HepG2 (cell line): ENCODE measurements at regions not wholly inside any gene's neighbourhood (a gene's known extent, or its start where the extent isn't known, plus 50 kb on each side); places are given as distances from the start of the nearest gene placed in this dataset.

ENCODE experiments used
- ATAC-seq: fragments of 200-7000 bp; cut with Tn5 transposase; 3 replicates; pipeline ENCODE4 v1.9.1; 2020; ENCODE audit warnings: mild to moderate bottlenecking, moderate library complexity
- BruUV-seq: library from RNA; stranded (reverse); fragments of 400-500 nt; replicated peaks from 2 replicates; lab custom pipeline; 2021; lab: Mats Ljungman, UMichigan
- CTCF ChIA-PET: fragments of 300-600 bp; formaldehyde crosslinking; extraction: SDS; loops from one replicate; lab custom pipeline; 2021; ENCODE audit warnings: low total read pairs, inconsistent platforms, low intra/inter-chr PET ratio; lab: Yijun Ruan, JAX
- POLR2A ChIA-PET: fragments of 350-600 bp; sonication (Branson Sonifier 250); formaldehyde crosslinking; loops from one replicate; lab custom pipeline; 2020; ENCODE audit warnings: antibody characterized with exemption, inconsistent platforms; lab: Yijun Ruan, JAX
- DNase-seq: peaks from one replicate; pipeline ENCODE4 v3.0.0-alpha.2; 2015; ENCODE audit warnings: low spot score
- FAIRE-seq: peaks from 3 replicates; lab custom pipeline; 2011; peaks lifted over from hg19 to GRCh38; lab: Jason Lieb, UNC
- H2AFZ ChIP-seq: one replicate; pipeline ENCODE4 v1.6.1; 2011; ENCODE audit warnings: low read length, inconsistent platforms
- H3K27ac ChIP-seq: fragments of 300-600 bp; 3 replicates; pipeline ENCODE4 v1.8.0; 2011; ENCODE audit warnings: mixed run types, mild to moderate bottlenecking, mixed read lengths, low read length, inconsistent platforms; ENCODE audit not compliant: insufficient read depth; ENCODE audit errors: extremely low read length
- H3K27me3 ChIP-seq, 2 experiments: fragments of 200-600 bp in 1 of 2; 2 replicates in 1 of 2; 3 replicates in 1 of 2; pipeline versions ENCODE4 v1.6.0 to v1.8.0; 2011; ENCODE audit warnings: low read length in 2 of 2, mild to moderate bottlenecking in 2 of 2, moderate library complexity in 2 of 2, inconsistent platforms in 1 of 2; ENCODE audit not compliant: insufficient read depth in 2 of 2, control insufficient read depth in 1 of 2
- H3K36me3 ChIP-seq, 2 experiments: fragments of 200-600 bp in 1 of 2; replicated peaks in 1 of 2; 2 replicates in 1 of 2; 3 replicates in 1 of 2; pipeline versions ENCODE4 v1.5.1 to v1.8.0; 2011; ENCODE audit warnings: low read length in 2 of 2, inconsistent platforms in 1 of 2; ENCODE audit not compliant: insufficient read depth in 2 of 2, control insufficient read depth in 1 of 2
- H3K4me1 ChIP-seq: 2 replicates; pipeline ENCODE4 v1.5.1; 2012; ENCODE audit warnings: low read length, inconsistent platforms; ENCODE audit not compliant: insufficient read depth
- H3K4me2 ChIP-seq: 2 replicates; pipeline ENCODE4 v1.6.0; 2011; ENCODE audit warnings: low read depth, low read length, inconsistent platforms
- H3K4me3 ChIP-seq, 3 experiments: fragments of 200-600 bp in 1 of 3; sonication (generic), shearing (Covaris generic) in 1 of 3; replicated peaks in 1 of 3; 2 replicates each; pipeline ENCODE4 v1.5.1; 2011 to 2016; ENCODE audit warnings: low read length in 3 of 3, inconsistent platforms in 2 of 3, low read depth in 2 of 3, mild to moderate bottlenecking in 2 of 3, control low read depth in 1 of 3, mixed read lengths in 1 of 3; ENCODE audit not compliant: insufficient read depth in 1 of 3
- H3K79me2 ChIP-seq: one replicate; pipeline ENCODE4 v1.6.1; 2011; ENCODE audit warnings: low read length, inconsistent platforms; ENCODE audit not compliant: insufficient read depth
- H3K9ac ChIP-seq: 2 replicates; pipeline ENCODE4 v1.6.0; 2011; ENCODE audit warnings: mild to moderate bottlenecking, low read depth, low read length, inconsistent platforms; ENCODE audit not compliant: insufficient read depth
- H3K9me3 ChIP-seq: 2 replicates; pipeline ENCODE4 v1.5.1; 2012; ENCODE audit warnings: mild to moderate bottlenecking, low read length
- H4K20me1 ChIP-seq: 2 replicates; pipeline ENCODE4 v1.6.0; 2011; ENCODE audit warnings: inconsistent platforms, mild to moderate bottlenecking, low read length, moderate library complexity; ENCODE audit not compliant: insufficient read depth
- CHCHD3 ChIP-seq: sonication (generic); formaldehyde crosslinking; IDR thresholded peaks from 2 replicates; pipeline ENCODE4 v1.8.0; 2022; ENCODE audit warnings: mild to moderate bottlenecking, missing genetic modification reagents, moderate library complexity
- SMAD9 ChIP-seq: sonication (generic); formaldehyde crosslinking; IDR thresholded peaks from 2 replicates; pipeline ENCODE4 v1.5.1; 2020; ENCODE audit warnings: mild to moderate bottlenecking, missing genetic modification reagents
- TEAD3 ChIP-seq: optimal IDR thresholded peaks from 2 replicates; pipeline ENCODE3; 2016; ENCODE audit warnings: borderline replicate concordance
- TOPORS ChIP-seq: sonication (generic); formaldehyde crosslinking; IDR thresholded peaks from 2 replicates; pipeline ENCODE4 v1.8.0; 2023; ENCODE audit warnings: mild to moderate bottlenecking, missing genetic modification reagents
- ZNF335 ChIP-seq: sonication (generic); formaldehyde crosslinking; IDR thresholded peaks from 2 replicates; pipeline ENCODE4 v1.4.0; 2020; ENCODE audit warnings: missing genetic modification reagents
- ZNF33B ChIP-seq: sonication (generic); formaldehyde crosslinking; IDR thresholded peaks from 2 replicates; pipeline ENCODE4 v1.5.1; 2020; ENCODE audit warnings: mild to moderate bottlenecking, missing genetic modification reagents
- ZNF563 ChIP-seq: sonication (generic); formaldehyde crosslinking; IDR thresholded peaks from 2 replicates; pipeline ENCODE4 v1.8.0; 2022; ENCODE audit warnings: mild to moderate bottlenecking, moderate library complexity, missing genetic modification reagents
- ZNF775 ChIP-seq: sonication (generic); formaldehyde crosslinking; IDR thresholded peaks from 2 replicates; pipeline ENCODE4 v1.4.0; 2020; ENCODE audit warnings: missing genetic modification reagents, mild to moderate bottlenecking, moderate library complexity, borderline replicate concordance
- WGBS: methylation state at CpG from one replicate; pipeline ENCODE4 v1.1.6; 2017; ENCODE audit warnings: low lambda C conversion rate; 5-methylcytosine and 5-hydroxymethylcytosine counted together
- in situ Hi-C: cut with HindIII; loops from 2 replicates; pipeline ENCODE4 v1.10.0; 2017; ENCODE audit warnings: low pct_unique_long_range_greater_than_20kb; ENCODE audit not compliant: extremely low pct_ligation_motif_present
- intact Hi-C: fragments of 100-400 bp; cut with micrococcal nuclease; formaldehyde crosslinking; loops from one replicate; pipeline ENCODE4 v1.10.0; 2022; ENCODE audit not compliant: unreplicated experiment
- TF ChIP-seq, protein P1 (sequence below): sonication (generic); formaldehyde crosslinking; IDR thresholded peaks from 2 replicates; pipeline ENCODE4 v1.4.0; 2020; ENCODE audit warnings: missing genetic modification reagents, low read depth, mild to moderate bottlenecking, borderline replicate concordance
- TF ChIP-seq, protein P2 (sequence below): sonication (generic); formaldehyde crosslinking; IDR thresholded peaks from 2 replicates; pipeline ENCODE4 v1.8.0; 2022; ENCODE audit warnings: mild to moderate bottlenecking, missing genetic modification reagents, borderline replicate concordance
- TF ChIP-seq, protein P3 (sequence below): sonication (generic); formaldehyde crosslinking; IDR thresholded peaks from 2 replicates; pipeline ENCODE4 v1.4.0; 2020; ENCODE audit warnings: missing genetic modification reagents

DNA sequence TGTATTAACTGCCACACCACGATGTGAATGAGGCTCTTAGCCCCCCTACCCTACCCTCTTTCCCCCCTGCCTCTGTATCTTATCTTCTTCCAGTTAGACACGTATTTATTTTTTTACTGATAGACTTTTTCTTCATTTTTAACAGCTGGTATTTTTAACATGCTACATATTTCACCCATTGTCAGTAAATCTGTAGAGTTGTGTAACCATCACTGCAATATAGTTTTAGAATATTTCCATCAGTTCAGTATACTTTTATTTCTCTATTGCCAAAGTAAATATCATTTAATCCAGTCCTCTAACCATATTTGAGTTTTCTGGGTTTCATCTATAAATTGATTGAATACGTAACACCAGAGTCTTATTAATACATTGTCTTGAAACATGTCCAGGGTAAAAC lies 62.8 kb downstream of the SPATA31C2 start:
- FAIRE-seq = no peak
- Histone ChIP-seq H3K4me3 (no peak overlapping the region), H3K79me2 (no peaks in the 10 kb centered on the region), H3K4me1 (peaks cover 6% of the 10 kb centered on the region), H3K9me3 (no peaks in the 10 kb centered on the region), H3K27me3 (peaks cover 3 to 23% of the 10 kb centered on the region in 2 experiments; a peak in 4 of 5 replicates), H3K4me2 (no peak overlapping the region), H3K27ac (no peak overlapping the region), H3K36me3 (no peaks in the 10 kb centered on the region), H4K20me1 (no peaks in the 10 kb centered on the region), H3K9ac (no peak overlapping the region), H2AFZ (no peak overlapping the region)
- no TSS peak for BruUV-seq
- ChIA-PET CTCF (no interaction called here), POLR2A (no interaction called here)
- in situ Hi-C loops (no loop called here), intact Hi-C loops (no loop called here)
- no peak for TF ChIP-seq TEAD3 (CRISPR knock-in tag)
- TF ChIP-seq ZNF33B (CRISPR knock-in tag) = no peak
- TF ChIP-seq CHCHD3 (CRISPR knock-in tag) = no peak
- WGBS = 33% methylated on average over 3 of the region's 3 CpGs
- DNase-seq = no peak
- ATAC-seq = no peak

DNA sequence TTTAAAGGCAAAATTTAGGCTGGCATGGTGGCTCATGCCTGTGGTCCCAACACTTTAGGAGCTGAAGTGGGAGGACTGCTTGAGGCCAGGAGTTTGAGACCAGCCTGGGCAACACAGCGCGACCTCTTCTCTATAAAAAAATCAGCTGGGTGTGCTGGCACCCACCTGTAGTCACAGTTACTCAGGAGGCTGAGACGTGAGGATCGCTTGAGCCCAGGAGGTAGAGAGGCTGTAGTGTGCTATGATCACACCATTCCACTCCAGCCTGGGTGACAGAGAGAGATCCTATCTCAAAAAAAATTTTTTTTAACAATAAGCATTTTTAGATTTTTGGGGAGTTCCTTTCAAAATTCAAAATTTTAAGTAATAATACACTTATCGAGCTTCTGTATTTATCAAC lies 63.3 kb downstream of the SPATA31C2 start:
- no peaks in the 10 kb centered on the region for H4K20me1 ChIP-seq
- H3K27ac ChIP-seq = no peak overlapping the region
- in situ Hi-C loops (no loop called here), intact Hi-C loops (no loop called here)
- WGBS = 81% methylated on average over 3 of the region's 5 CpGs
- H3K4me1 ChIP-seq = peaks cover 6% of the 10 kb centered on the region
- no peaks in the 10 kb centered on the region for H3K36me3 ChIP-seq
- no peaks in the 10 kb centered on the region for H3K79me2 ChIP-seq
- H3K4me2 ChIP-seq = no peak overlapping the region
- BruUV-seq = no TSS peak
- H3K27me3 ChIP-seq = peaks cover 3 to 23% of the 10 kb centered on the region in 2 experiments; a peak in 4 of 5 replicates
- H3K9me3 ChIP-seq = no peaks in the 10 kb centered on the region
- no peak overlapping the region for H3K9ac ChIP-seq
- ChIA-PET CTCF (no interaction called here), POLR2A (no interaction called here)
- no peak for ATAC-seq
- TF ChIP-seq, protein P1, sequence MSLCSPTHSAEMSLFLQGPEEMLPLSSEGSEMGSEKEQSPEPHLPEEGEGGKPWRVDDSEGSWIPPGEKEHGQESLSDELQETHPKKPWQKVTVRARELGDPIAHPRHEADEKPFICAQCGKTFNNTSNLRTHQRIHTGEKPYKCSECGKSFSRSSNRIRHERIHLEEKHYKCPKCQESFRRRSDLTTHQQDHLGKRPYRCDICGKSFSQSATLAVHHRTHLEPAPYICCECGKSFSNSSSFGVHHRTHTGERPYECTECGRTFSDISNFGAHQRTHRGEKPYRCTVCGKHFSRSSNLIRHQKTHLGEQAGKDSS = no peak
- no peak for TF ChIP-seq ZNF335
- TF ChIP-seq ZNF775 (CRISPR knock-in tag) = no peak
- TF ChIP-seq, protein P2, sequence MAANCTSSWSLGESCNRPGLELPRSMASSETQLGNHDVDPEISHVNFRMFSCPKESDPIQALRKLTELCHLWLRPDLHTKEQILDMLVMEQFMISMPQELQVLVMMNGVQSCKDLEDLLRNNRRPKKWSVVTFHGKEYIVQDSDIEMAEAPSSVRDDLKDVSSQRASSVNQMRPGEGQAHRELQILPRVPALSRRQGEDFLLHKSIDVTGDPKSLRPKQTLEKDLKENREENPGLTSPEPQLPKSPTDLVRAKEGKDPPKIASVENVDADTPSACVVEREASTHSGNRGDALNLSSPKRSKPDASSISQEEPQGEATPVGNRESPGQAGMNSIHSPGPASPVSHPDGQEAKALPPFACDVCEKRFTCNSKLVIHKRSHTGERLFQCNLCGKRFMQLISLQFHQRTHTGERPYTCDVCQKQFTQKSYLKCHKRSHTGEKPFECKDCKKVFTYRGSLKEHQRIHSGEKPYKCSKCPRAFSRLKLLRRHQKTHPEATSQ (CRISPR knock-in tag) = no peak
- TF ChIP-seq TOPORS (CRISPR knock-in tag) = no peak
- TF ChIP-seq, protein P3, sequence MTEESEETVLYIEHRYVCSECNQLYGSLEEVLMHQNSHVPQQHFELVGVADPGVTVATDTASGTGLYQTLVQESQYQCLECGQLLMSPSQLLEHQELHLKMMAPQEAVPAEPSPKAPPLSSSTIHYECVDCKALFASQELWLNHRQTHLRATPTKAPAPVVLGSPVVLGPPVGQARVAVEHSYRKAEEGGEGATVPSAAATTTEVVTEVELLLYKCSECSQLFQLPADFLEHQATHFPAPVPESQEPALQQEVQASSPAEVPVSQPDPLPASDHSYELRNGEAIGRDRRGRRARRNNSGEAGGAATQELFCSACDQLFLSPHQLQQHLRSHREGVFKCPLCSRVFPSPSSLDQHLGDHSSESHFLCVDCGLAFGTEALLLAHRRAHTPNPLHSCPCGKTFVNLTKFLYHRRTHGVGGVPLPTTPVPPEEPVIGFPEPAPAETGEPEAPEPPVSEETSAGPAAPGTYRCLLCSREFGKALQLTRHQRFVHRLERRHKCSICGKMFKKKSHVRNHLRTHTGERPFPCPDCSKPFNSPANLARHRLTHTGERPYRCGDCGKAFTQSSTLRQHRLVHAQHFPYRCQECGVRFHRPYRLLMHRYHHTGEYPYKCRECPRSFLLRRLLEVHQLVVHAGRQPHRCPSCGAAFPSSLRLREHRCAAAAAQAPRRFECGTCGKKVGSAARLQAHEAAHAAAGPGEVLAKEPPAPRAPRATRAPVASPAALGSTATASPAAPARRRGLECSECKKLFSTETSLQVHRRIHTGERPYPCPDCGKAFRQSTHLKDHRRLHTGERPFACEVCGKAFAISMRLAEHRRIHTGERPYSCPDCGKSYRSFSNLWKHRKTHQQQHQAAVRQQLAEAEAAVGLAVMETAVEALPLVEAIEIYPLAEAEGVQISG (CRISPR knock-in tag) = no peak
- no peak for TF ChIP-seq ZNF563 (CRISPR knock-in tag)
- TF ChIP-seq SMAD9 (CRISPR knock-in tag) = no peak
- no peak for FAIRE-seq
- no peak overlapping the region for H3K4me3 ChIP-seq
- DNase-seq = no peak
- no peak overlapping the region for H2AFZ ChIP-seq
